NCI-H1436 treated with DMSO at 0.1 percent for 48 hours (cell line): ENCODE measurements at regions not wholly inside any gene's neighbourhood (a gene's known extent, or its start where the extent isn't known, plus 50 kb on each side); places are given as distances from the start of the nearest gene placed in this dataset.

Experiments used
- DNase-seq: peaks from one replicate; lab custom pipeline; 2025; lab: John Stamatoyannopoulos, UW

GRCh38 chr2:111652681-111653080 lies 231.3 kb downstream of the ANAPC1 start:
- DNase-seq: no peak

GRCh38 chr2:111653103-111653624 lies 230.8 kb downstream of the ANAPC1 start:
- no peak for DNase-seq

GRCh38 chr2:111653913-111654312 lies 230.1 kb downstream of the ANAPC1 start:
- no peak for DNase-seq

GRCh38 chr2:111654829-111655228 lies 229.2 kb downstream of the ANAPC1 start:
- DNase-seq: no peak

GRCh38 chr2:111656436-111656835 lies 227.6 kb downstream of the ANAPC1 start:
- no peak for DNase-seq

GRCh38 chr2:111656894-111657293 lies 227.1 kb downstream of the ANAPC1 start:
- DNase-seq: no peak

- DNase-seq: no peak
These were observed 226.5 kb downstream of the ANAPC1 start for GRCh38 chr2:111657351-111657975.

- no peak for DNase-seq
These were observed 224.3 kb downstream of the ANAPC1 start for GRCh38 chr2:111659361-111660333.

- no peak for DNase-seq
These were observed 223.2 kb downstream of the ANAPC1 start for GRCh38 chr2:111660811-111661210.

- DNase-seq: no peak
These were observed 222.6 kb downstream of the ANAPC1 start for GRCh38 chr2:111661286-111661940.

- no peak for DNase-seq
These were observed 221.8 kb downstream of the ANAPC1 start for GRCh38 chr2:111662039-111662770.

- DNase-seq: no peak
These were observed 221.1 kb downstream of the ANAPC1 start for GRCh38 chr2:111662771-111663470.

- no peak for DNase-seq
These were observed 220.3 kb downstream of the ANAPC1 start for GRCh38 chr2:111663471-111664274.

- DNase-seq: no peak
These were observed 219.6 kb downstream of the ANAPC1 start for GRCh38 chr2:111664275-111664850.

- no peak for DNase-seq
These were observed 219.0 kb downstream of the ANAPC1 start for GRCh38 chr2:111665011-111665410.

GRCh38 chr2:111665551-111666116 lies 218.4 kb downstream of the ANAPC1 start:
- DNase-seq: no peak

GRCh38 chr2:111666160-111666559 lies 217.8 kb downstream of the ANAPC1 start:
- DNase-seq: no peak

GRCh38 chr2:111667001-111667400 lies 217.0 kb downstream of the ANAPC1 start:
- no peak for DNase-seq

- no peak for DNase-seq
These were observed 216.3 kb downstream of the ANAPC1 start for GRCh38 chr2:111667542-111668273.
